ENCODE measurements at regions not wholly inside any gene's neighbourhood (a gene's known extent, or its start where the extent isn't known, plus 50 kb on each side); places are given as distances from the start of the nearest gene placed in this dataset.

GRCh38 chr2:198622986-198623730 is 818.8 kb downstream of the PLCL1 start:
- no peaks in the 10 kb centered on the region for H4K20me1 ChIP-seq (replicated peaks; ENCODE audit: control insufficient read depth, extremely low read depth, insufficient read depth, low read length)
- no peak overlapping the region for H3K27ac ChIP-seq (ENCODE audit: insufficient read depth, low read depth, low read length)
- no peaks in the 10 kb centered on the region for H3K27me3 ChIP-seq (ENCODE audit: control insufficient read depth in 2 of 2, insufficient read depth in 2 of 2, low read length in 2 of 2)
- no peaks in the 10 kb centered on the region for H3K9me1 ChIP-seq (replicated peaks; ENCODE audit: control insufficient read depth, extremely low read depth, insufficient read depth, low read length)
- dilution Hi-C loops (cut with MboI; ENCODE audit: extremely low pct_ligation_motif_present, low sequenced_read_pairs): no loop called here
- no peaks in the 10 kb centered on the region for H3K36me3 ChIP-seq (ENCODE audit: control insufficient read depth in 2 of 2, extremely low read depth in 1 of 2, insufficient read depth in 2 of 2, low read length in 2 of 2)
- FAIRE-seq (no peak), DNase-seq (ENCODE audit: low read depth, low spot score) (no peak)
- no peaks in the 10 kb centered on the region for H3K4me1 ChIP-seq (ENCODE audit: control insufficient read depth, extremely low read depth, insufficient read depth, low read length)
- no peak for TF ChIP-seq EZH2 (IDR thresholded peaks at IDR 0.05; ENCODE audit: borderline replicate concordance, low read depth, low read length, severe bottlenecking)
- CTCF ChIA-PET: no interaction called here
- POLR2A ChIA-PET: no interaction called here
- no peaks in the 10 kb centered on the region for H3K9me3 ChIP-seq (replicated peaks; ENCODE audit: control insufficient read depth, insufficient read depth, low read length)
- intact Hi-C loops (cut with micrococcal nuclease): loop anchor here (10.0 kb wide), 1 partner anchor 72 kb away; no protein-coding TSS in a partner anchor
- no TSS peak for BruUV-seq (replicated peaks)
- H2AFZ ChIP-seq (ENCODE audit: low read depth, low read length): no peak overlapping the region
- H3K9ac ChIP-seq (replicated peaks; ENCODE audit: extremely low read depth, insufficient read depth, low read length): no peak overlapping the region
- no peak overlapping the region for H3K4me3 ChIP-seq (replicated peaks in 1 of 3; ENCODE audit: insufficient read depth in 1 of 3, low read depth in 1 of 3, low read length in 3 of 3)
- H3K79me2 ChIP-seq (ENCODE audit: control insufficient read depth, insufficient read depth, low read length): no peaks in the 10 kb centered on the region
- no peak overlapping the region for H3K4me2 ChIP-seq (ENCODE audit: insufficient read depth, low read length)

GRCh38 chr2:198615972-198616371 is 811.6 kb downstream of the PLCL1 start:
- no peak overlapping the region for H3K9ac ChIP-seq (replicated peaks; ENCODE audit: extremely low read depth, insufficient read depth, low read length)
- H4K20me1 ChIP-seq (replicated peaks; ENCODE audit: control insufficient read depth, extremely low read depth, insufficient read depth, low read length): no peaks in the 10 kb centered on the region
- no peaks in the 10 kb centered on the region for H3K36me3 ChIP-seq (ENCODE audit: control insufficient read depth in 2 of 2, extremely low read depth in 1 of 2, insufficient read depth in 2 of 2, low read length in 2 of 2)
- POLR2A ChIA-PET: no interaction called here
- no peaks in the 10 kb centered on the region for H3K27me3 ChIP-seq (ENCODE audit: control insufficient read depth in 2 of 2, insufficient read depth in 2 of 2, low read length in 2 of 2)
- no TSS peak for BruUV-seq (replicated peaks)
- FAIRE-seq (no peak), DNase-seq (ENCODE audit: low read depth, low spot score) (no peak)
- H3K79me2 ChIP-seq (ENCODE audit: control insufficient read depth, insufficient read depth, low read length): no peaks in the 10 kb centered on the region
- intact Hi-C loops (cut with micrococcal nuclease): no loop called here
- no peak overlapping the region for H3K27ac ChIP-seq (ENCODE audit: insufficient read depth, low read depth, low read length)
- H3K9me1 ChIP-seq (replicated peaks; ENCODE audit: control insufficient read depth, extremely low read depth, insufficient read depth, low read length): no peaks in the 10 kb centered on the region
- no peak overlapping the region for H3K4me3 ChIP-seq (replicated peaks in 1 of 3; ENCODE audit: insufficient read depth in 1 of 3, low read depth in 1 of 3, low read length in 3 of 3)
- H3K9me3 ChIP-seq (replicated peaks; ENCODE audit: control insufficient read depth, insufficient read depth, low read length): no peaks in the 10 kb centered on the region
- dilution Hi-C loops (cut with MboI; ENCODE audit: extremely low pct_ligation_motif_present, low sequenced_read_pairs): no loop called here
- CTCF ChIA-PET: no interaction called here
- H3K4me2 ChIP-seq (ENCODE audit: insufficient read depth, low read length): no peak overlapping the region
- H3K4me1 ChIP-seq (ENCODE audit: control insufficient read depth, extremely low read depth, insufficient read depth, low read length): no peaks in the 10 kb centered on the region
- no peak overlapping the region for H2AFZ ChIP-seq (ENCODE audit: low read depth, low read length)
- no peak for TF ChIP-seq EZH2 (IDR thresholded peaks at IDR 0.05; ENCODE audit: borderline replicate concordance, low read depth, low read length, severe bottlenecking)
- no peak for TF ChIP-seq FOS (IDR thresholded peaks at IDR 0.05; ENCODE audit: borderline replicate concordance, insufficient read depth, low read length)
